Keratinocyte (primary cell): ENCODE measurements at regions not wholly inside any gene's neighbourhood (a gene's known extent, or its start where the extent isn't known, plus 50 kb on each side); places are given as distances from the start of the nearest gene placed in this dataset.

Source experiments
- CTCF ChIP-seq, 3 experiments: IDR thresholded peaks in 1 of 3; conservative IDR thresholded peaks in 1 of 3; optimal IDR thresholded peaks in 1 of 3; 2 replicates in 2 of 3; 3 replicates in 1 of 3; pipeline versions ENCODE3 to v1.5.1; 2011; ENCODE audit warnings: low read length in 3 of 3, mild to moderate bottlenecking in 3 of 3, moderate library complexity in 2 of 3, control low read depth in 1 of 3, inconsistent platforms in 1 of 3; ENCODE audit not compliant: insufficient read depth in 2 of 3; ENCODE audit errors: extremely low read depth in 1 of 3
- EZH2 ChIP-seq: IDR thresholded peaks from one replicate; pipeline ENCODE4 v1.6.1; 2012; ENCODE audit warnings: inconsistent platforms, mild to moderate bottlenecking, low read length, moderate library complexity

DNA sequence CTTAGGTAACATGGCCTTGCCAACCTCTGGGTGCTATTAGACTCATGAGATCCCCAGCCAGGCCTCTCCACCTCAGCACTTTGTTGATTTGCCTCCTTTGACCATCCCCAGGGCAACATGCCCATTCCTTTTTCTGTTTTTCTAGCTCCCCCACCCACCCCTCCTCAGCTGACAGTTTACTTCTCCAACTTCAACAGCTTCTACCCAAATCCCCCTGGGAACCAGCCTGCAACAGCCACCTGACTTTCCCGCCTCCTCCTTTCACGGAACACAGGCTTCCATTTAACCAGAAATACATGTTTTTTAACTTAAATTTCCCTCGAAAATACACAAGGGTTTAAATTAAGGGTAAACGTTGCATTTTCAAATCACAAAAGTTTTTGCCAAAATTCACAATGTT is 117.3 kb downstream of the DLEU7 start:
- no peak for TF ChIP-seq CTCF (optimal IDR thresholded peaks at IDR 0.05 in 1 of 3, IDR thresholded peaks at IDR 0.05 in 1 of 3, conservative IDR thresholded peaks at IDR 0.05 in 1 of 3; ENCODE audit: extremely low read depth in 1 of 3, insufficient read depth in 2 of 3, low read length in 3 of 3)
- no peak for TF ChIP-seq EZH2
